COLO829 (cell line): ENCODE measurements at regions not wholly inside any gene's neighbourhood (a gene's known extent, or its start where the extent isn't known, plus 50 kb on each side); places are given as distances from the start of the nearest gene placed in this dataset.
"Not testable (repeated sequence)": the region's sequence is repeated elsewhere in the genome, so short reads cannot be mapped to it uniquely, and the experiment has no call there.

ENCODE experiments used
- DNase-seq: peaks from one replicate; pipeline ENCODE4 v3.0.0; 2012; ENCODE audit warnings: low spot score

DNA sequence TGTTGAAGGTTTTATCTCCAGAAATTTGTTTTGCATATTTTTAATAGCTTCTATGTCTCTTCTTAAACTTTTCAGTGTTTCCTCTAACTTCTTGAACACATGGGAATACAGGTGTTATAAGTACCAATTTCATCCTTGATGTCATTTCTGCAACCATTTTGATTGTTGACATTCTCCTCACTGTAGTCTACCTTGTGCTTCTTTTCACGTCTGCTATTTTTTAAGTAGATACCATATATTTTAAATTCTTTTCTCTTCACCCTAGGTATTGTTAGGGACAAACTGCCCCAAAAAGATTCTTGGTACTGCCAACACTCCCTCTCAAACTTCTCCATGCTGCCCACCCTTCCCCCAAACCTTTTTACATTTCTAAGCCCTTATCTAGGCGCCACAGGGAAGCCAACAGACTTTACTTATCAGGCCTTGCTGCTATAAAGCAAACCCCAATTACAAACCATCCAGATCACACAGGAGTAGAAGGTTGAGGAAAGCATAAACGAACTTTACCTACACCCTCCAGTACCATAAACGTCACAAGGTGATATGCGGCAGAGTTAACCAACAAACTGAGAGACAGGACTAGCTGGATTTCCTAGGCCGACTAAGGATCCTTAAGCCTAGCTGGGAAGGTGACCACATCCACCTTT is 1165.3 kb downstream of the TAF11L14 start:
- DNase-seq: no peak

DNA sequence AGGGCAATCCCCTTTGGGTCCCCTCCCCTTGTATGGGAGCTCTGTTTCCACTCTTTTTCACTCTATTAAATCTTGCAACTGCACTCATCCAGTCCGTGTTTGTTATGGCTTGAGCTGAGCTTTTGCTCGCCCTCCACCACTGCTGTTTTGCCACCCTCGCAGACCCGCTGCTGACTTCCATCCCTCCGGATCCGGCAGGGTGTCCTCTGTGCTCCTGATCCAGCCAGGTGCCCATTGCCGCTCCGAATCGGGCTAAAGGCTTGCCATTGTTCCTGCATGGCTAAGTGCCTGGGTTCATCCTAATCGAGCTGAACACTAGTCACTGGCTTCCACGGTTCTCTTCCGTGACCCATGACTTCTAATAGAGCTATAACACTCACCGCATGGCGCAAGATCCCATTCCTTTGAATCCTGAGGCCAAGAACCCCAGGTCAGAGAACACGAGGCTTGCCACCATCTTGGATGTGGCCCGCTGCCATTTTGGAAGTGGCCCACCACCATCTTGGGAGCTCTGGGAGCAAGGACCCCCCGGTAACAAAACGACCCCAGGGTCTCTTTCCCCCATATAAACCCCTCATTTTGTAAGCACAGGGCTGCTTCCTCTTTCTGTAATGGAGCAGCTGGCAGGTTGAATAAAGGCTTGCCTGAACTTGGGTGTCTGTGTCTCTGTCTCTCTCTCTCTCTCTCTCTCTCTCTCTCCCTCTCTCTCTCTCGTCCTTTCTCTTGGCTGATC is 1166.2 kb downstream of the TAF11L14 start:
- no peak for DNase-seq

DNA sequence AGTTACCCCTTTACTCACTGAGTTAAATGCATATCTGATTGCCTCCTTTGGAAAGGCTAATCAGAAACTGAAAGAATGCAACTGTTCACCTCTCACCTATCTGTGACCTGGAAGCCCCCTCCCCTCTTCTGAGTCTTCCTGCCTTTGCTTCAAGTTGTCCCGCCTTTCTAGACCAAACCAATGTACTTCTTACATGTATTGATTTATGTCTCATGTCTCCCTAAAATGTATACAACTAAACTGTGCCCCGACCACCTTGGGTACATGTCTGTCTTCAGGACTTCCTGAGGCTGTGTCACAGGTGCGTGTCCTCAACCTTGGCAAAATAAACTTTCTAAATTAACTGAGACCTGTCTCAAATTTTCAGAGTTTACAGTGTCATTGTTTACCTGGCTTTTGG is 1167.2 kb downstream of the TAF11L14 start:
- DNase-seq: not testable (repeated sequence)

DNA sequence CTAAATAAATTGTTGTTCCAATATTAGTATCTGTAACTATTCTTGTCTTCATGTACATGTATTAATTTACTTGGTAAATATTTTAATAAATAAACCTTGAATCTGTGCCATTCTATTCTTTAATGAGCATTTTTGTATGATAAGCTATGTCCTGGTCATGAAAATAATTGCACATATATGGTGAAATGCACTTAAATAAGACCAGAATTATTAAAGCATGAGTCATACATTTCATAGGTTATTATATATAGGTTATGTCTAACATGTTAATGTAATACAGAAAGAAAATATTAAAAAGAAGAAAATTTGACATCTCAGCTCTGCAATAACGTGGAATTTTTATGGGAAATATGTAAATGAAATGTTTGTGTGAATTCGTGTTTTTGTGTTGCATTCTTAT is 1168.1 kb downstream of the TAF11L14 start:
- no peak for DNase-seq

DNA sequence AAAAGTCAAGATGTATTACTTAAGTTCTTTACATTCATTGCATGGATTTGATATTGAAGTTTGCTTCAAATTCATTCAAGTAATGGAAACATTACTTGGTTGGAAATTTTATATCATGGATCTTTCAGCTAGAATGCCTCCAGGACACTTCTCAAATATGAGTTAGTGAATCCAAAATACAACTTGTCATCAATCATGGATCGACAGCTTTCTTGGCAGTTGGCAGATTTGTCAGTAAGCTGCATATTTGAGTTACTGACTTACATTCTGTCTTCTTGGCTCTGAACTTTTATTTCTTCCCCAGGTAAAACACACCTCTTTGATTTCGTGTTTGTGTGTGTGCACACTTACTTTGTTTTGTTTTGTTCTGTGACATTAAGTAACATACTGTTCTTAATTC is 1171.1 kb downstream of the TAF11L14 start:
- DNase-seq: no peak

DNA sequence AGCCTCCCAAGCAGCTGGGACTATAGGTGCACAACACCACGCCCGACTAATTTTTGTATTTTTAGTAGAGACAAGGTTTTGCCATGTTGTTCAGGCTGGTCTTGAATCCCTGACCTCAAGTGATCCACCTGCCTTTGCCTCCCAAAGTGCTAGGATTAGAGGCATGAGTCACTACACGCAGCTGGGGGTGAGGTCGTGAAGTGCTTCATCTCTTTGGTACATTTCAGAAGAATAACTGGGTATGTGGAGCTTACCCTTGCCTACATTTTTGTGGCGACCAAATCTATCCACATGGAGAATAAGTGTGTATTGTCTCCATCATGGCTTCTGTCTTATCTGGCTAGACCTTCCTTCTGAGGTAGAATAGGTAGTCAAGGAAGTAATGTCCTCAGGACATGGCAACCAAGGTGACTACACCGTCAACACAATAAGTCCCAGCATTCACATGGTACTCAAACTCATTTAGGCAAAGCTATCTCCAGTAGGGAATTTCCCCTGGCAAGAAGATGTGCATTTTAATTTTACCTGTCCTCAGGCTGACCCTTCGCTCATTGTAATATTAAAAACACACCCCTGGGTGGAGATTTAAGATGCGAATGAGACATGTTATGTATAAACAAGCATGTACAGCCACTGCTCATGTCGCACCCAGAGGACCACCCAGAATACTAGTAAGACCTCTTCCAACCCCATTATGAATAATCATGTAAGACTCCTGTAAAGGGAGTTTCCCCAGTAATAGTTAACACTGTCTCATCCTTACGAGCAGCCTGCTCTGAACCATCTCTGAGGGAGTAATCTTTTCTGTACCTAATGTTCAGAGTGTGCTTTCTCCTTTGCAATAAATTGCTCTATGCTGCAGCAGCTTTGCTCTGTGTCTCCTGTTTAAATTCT is 1173.2 kb downstream of the TAF11L14 start:
- no peak for DNase-seq

DNA sequence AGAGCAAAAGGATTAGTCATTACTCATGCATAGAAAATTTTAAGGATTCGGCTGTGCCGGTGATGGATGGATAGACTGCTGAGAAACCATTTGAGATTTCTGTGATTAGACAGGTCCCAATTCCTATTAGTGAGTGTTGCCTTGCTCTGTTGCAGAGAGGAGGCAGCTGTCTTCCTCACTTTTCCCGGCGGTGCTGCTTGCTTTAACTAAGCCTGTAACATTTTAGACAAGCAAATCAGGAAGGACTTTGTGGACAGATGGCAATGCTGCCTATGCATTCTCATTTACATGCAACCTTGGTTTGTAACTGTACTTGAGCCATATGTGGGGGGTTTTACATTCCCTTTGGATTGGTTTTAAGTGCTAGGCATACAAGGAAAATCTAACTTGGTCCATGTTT is 1176.3 kb downstream of the CDH18 start:
- DNase-seq: no peak

DNA sequence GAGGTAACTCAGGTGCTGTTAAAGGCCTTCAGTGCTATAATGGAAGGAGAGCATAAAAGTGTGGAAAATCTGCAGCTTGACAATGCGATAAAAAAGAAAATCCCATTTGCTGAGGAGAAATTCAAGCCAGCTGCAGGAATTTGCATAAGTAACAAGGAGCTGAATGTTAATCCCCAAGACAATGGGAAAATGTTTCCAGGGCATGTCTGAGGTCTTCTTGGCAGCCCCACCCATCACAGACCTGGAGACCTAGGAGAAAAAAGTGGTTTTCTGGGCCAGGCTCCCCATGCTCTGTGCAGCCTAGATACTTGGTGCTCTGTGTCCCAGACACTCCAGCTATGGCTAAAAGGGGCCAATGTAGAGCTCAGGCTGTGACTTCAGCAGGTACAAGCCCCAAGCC is 1159.6 kb downstream of the CDH18 start:
- DNase-seq: no peak

DNA sequence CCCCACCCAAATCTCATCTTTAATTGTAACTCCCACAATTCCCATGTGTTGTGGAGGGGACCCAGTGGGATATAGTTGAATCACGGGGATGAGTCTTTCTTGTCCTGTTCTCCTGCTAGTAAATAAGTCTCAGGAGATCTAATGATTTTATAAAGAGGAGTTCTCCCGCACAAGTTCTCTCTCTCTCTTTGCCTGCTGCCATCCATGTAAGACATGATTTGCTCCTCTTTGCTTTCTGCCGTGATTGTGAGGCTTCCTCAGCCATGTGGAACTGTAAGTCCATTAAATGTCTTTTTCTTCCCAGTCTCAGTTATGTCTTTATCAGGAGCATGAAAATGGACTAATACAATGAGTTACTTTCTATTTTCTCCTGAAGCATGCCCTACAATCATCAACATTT is 1158.5 kb downstream of the CDH18 start:
- no peak for DNase-seq

DNA sequence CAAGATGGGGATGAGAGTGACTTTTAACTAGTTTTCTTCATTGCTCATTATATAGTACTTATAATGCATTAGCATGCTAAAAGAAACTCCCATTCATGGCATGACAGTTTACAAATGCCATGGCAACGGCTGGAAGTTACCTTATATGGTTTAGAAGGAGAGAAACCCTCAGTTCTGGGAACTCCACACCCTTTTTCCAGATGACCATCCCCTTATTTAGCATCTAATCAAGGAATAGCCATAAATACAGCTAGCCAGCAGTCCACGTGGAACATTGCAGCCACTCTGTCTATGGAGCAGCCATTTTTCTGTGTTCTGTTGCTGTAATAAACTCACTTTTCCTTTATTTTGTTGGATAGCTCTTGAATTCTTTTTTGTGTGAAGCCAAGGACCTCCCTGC is 1137.8 kb downstream of the CDH18 start:
- DNase-seq: no peak

DNA sequence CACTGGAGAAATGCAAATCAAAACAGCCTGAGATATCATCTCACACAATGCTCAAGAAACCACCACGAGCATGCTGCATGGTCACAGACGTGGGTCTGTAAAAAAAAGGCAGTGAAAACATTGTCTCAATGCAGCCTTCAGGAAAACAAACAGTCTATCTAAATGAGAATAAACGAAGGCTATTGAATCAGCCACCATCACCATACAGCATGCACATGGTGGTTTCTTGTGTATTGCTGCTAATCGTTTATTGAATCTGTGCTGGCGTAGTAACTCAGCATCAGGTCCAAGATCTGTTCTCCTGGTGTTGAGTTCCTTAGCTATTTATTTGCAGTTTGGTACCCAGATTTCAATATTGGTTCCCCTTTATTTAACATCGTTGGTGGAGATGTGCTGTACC is 1115.0 kb downstream of the CDH18 start:
- DNase-seq: no peak

DNA sequence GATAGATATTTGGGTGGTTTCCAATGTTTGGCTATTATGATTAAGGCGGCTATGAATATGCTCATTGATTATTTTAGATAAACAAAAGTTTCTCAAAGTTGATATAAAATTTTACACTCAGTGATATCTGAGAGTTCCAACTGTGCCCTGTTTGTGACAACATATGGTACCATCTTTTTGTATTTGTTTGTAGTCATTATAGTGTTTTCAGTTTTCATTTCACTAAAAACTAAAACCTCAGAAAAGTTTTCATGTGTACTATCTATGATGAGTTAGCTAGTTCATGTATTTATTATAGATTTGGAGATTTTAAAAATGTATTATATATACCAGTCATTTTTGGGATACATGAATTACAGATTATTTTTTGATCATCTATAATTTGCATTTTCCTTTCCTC is 1111.4 kb downstream of the CDH18 start:
- no peak for DNase-seq

DNA sequence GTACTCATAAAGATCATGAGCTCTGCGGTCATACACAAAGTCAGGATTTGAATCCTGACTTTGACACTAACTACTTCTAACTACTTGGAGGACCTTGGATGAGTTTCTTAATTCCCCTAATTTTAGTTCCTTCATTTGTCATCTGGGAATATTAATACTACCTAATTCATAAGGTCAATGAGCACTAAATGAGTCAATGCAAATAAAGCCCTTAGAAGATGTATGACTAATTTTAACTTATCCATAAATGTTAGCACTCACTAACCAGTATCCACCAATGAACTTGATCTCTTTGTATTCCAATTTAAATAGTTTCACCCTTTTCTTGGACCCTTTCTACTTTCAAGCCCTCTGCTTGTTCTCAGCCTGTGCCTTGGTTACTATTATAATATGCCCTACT is 1106.4 kb downstream of the CDH18 start:
- DNase-seq: no peak

DNA sequence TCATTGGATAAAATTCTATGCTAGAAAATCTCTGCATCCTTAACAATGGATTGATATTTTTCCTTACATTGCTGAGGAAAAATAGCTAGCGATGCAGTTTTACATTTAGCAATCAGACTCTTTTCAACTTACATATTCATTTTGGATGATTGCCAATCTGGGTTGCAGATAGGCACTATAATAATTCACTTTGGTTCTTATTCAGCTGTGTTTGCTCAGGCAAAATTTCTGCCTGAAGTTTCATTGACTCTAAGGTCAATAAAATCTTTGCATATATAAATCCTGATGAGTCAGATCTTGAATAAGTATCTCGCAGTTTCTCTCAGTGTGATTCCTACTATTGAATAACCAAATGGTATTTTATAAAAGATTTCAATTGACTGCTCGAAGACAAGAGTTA is 1105.8 kb downstream of the CDH18 start:
- DNase-seq: no peak

DNA sequence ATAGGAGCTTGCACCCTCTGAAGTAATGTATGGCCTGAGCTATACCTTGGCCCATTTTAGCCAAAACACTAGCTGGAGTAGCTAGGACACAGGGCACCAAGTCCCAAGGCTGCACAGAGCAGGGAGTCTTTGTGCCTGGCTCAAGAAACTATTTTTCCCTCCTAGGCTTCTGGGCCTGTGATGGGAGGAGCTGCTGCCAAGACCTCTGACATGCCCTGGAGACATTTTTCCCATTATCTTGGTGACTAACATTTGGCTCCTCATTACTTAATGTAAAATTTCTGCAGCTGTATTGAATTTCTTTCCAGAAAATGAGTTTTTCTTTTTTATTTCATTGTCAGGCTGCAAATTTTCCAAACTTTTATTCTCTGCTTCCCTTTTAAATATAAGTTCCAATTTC is 1099.2 kb downstream of the CDH18 start:
- DNase-seq: no peak

DNA sequence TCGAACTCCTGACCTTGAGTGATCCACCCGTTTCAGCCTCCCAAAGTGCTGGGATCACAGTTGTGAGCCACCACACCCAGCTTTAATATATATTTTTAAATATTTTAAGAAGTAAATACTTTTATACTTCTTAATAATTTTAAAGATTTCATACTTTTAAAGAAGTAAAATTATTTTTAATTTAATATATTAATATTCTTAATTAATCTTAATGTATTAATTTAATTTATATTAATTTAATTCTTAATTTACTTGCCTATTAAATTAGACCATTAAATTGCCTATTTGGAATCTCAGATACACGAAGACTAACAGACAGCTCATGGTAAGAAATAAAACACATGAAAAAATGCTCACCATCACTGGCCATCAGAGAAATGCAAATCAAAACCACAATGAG is 1087.4 kb downstream of the CDH18 start:
- DNase-seq: no peak

DNA sequence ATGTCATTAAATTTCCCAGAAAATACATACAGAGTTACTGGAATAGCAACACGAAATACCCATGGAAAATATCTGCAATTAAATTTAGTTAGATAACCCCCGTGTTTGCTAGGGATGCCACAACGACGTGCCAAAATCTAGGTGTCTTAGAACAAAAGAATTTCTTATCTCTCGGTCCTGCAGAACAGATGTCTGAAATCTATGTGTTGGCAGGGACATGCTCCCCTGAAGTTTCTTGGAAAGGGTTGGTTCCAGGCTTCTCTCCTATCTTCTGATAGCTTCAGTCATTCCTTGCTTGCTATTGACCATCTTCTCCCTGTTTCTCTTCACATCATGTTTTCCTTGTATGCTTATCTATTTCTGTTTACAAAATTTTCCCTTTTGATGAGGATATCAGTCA is 1067.0 kb downstream of the CDH18 start:
- DNase-seq: no peak

DNA sequence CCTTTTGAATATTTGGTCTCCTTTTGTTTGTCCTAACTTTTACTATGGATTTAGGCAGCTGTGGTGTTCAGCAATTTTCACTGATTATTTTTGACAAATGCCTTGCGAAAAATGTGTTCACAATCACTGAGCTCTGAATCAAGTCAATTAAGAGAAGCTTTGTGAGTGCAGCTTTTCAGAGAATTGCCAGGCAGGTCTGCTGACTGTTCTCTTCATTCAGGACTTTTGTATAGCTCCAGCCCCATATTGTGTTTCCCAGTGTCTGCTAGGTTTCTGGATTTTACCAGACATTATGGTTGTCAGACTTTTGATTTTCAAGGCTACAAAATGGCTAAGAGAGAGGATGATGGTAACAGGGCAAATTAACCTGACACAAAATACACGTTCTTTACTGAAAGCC is 1055.9 kb downstream of the CDH18 start:
- no peak for DNase-seq

DNA sequence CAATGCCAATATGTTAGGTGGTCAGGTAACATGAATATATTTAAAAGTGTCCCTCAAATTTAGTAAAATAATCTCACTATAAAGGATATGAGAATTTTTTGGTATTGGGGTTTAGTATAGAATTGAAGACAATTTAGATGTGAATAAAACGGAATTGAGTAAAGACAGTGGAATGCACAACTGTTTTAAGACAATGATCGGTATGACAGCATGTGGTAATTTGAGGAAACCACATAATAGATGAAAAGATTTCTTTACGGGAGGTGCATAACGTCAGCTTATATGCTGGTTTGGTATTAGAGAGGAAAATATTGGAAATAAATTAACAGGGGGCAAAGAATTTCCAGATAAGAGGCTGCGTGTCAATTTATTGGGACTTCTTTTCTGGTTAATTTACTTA is 1043.2 kb downstream of the CDH18 start:
- DNase-seq: no peak

DNA sequence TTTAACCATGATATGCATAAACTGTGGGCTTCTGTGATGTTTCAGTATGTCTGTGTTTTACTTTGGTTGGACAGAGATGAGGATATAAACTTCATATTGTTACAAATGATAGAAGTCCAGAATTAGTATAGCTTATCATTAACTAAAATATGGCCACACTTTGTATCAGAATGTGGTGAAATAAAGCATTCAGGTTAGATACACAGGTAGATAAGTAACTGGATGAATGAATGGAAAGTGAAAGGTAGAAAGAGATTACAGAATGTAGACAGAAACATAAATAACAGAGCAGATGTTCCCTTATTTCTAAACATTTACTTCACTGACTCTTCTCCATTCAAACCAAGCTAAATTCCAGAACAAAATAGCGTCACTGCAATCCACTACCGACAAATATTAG is 1033.8 kb downstream of the CDH18 start:
- no peak for DNase-seq

DNA sequence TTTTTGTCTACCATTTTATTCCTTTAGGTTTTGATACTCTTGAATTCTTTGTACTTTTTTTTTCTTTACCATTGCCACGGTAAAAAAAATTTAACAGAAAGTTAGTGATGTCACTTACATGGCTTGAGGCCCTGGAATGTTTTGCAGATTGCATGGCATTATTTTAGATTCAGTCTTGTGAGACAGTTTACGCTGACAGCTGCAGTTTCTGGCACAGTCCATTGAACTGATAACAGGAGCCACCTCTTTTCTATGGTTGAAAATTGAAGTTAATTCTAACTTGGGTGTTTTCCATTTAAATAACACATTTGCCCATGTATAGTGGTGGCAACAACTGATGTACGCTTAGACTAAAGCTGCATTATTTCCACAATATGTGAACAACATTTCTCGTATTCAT is 1028.5 kb downstream of the CDH18 start:
- DNase-seq: no peak

DNA sequence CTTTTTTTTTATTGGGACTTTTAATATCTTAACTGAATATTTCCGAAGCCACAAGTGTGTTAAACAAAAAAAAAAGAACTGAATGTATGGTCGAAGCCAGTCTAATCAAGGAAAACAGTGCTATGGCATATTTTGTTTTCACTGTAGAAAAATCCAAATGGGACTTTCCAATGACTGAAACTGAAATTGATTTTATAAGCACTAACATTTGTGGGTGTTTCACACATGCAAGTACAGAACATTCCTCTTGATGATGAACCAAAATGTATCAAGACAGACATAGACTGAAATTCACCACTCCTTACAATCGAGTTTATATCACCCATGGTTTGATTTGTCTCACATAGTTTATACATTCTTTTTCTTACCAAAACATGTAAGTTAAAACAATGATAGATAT is 1026.8 kb downstream of the CDH18 start:
- DNase-seq: no peak

DNA sequence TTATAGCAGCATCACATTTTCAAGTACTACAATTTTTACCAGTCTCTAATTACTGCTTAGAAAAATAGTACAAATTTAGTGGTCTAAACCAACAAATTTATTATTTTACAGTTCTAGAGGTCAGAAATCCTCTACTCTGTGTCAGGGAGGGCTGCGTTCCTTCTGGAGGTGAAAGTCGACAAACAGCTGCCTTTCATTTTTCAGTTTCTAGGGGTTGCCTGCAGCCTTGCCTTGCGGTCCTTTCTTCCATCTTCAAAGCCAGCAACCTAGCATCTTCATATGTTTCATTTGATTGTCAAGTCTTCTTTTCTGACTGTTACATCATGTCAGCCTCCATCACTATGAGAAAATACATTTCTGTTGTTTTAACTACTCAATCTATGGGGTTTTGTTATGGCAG is 1022.1 kb downstream of the CDH18 start:
- no peak for DNase-seq
